ENCODE measurements at regions not wholly inside any gene's neighbourhood (a gene's known extent, or its start where the extent isn't known, plus 50 kb on each side); places are given as distances from the start of the nearest gene placed in this dataset.

- 77 to 78% methylated on average over 5 of the region's 5 CpGs for WGBS, 2 donors
- no peaks in the 10 kb centered on the region for H3K36me3 ChIP-seq (ENCODE audit: control insufficient read depth in 2 of 2, insufficient read depth in 2 of 2, low read length in 1 of 2)
- H3K4me3 ChIP-seq (ENCODE audit: low read depth in 1 of 2, low read length in 2 of 2): no peak overlapping the region
- H3K4me1 ChIP-seq (ENCODE audit: control insufficient read depth in 2 of 2, insufficient read depth in 2 of 2, low read length in 1 of 2): no peaks in the 10 kb centered on the region
- no peak overlapping the region for H3K27ac ChIP-seq (ENCODE audit: low read depth in 2 of 2, low read length in 1 of 2)
- no peaks in the 10 kb centered on the region for H3K9me3 ChIP-seq (ENCODE audit: control insufficient read depth in 2 of 2, insufficient read depth in 1 of 2, low read depth in 1 of 2, low read length in 1 of 2)
- no peaks in the 10 kb centered on the region for H3K27me3 ChIP-seq (ENCODE audit: control insufficient read depth in 1 of 2, insufficient read depth in 2 of 2, low read length in 2 of 2)
Observed at GRCh38 chr5:175803254-175803653, 68.1 kb upstream of the CPLX2 start.

- whole genome bisulfite sequencing, 2 donors: 48 to 67% methylated on average over 8 of the region's 8 CpGs
- Histone ChIP-seq H3K27me3 (ENCODE audit: control insufficient read depth in 1 of 2, insufficient read depth in 2 of 2, low read length in 2 of 2) (no peaks in the 10 kb centered on the region), H3K9me3 (ENCODE audit: control insufficient read depth in 2 of 2, insufficient read depth in 1 of 2, low read depth in 1 of 2, low read length in 1 of 2) (no peaks in the 10 kb centered on the region), H3K4me1 (ENCODE audit: control insufficient read depth in 2 of 2, insufficient read depth in 2 of 2, low read length in 1 of 2) (no peaks in the 10 kb centered on the region), H3K4me3 (ENCODE audit: low read depth in 1 of 2, low read length in 2 of 2) (no peak overlapping the region), H3K27ac (ENCODE audit: low read depth in 2 of 2, low read length in 1 of 2) (no peak overlapping the region), H3K36me3 (ENCODE audit: control insufficient read depth in 2 of 2, insufficient read depth in 2 of 2, low read length in 1 of 2) (no peaks in the 10 kb centered on the region)
Observed at GRCh38 chr5:175803736-175804454, 67.5 kb upstream of the CPLX2 start.

- WGBS, 2 donors: 65 to 70% methylated on average over 12 of the region's 12 CpGs
- no peaks in the 10 kb centered on the region for H3K4me1 ChIP-seq (ENCODE audit: control insufficient read depth in 2 of 2, insufficient read depth in 2 of 2, low read length in 1 of 2)
- H3K27ac ChIP-seq (ENCODE audit: low read depth in 2 of 2, low read length in 1 of 2): no peak overlapping the region
- no peaks in the 10 kb centered on the region for H3K36me3 ChIP-seq (ENCODE audit: control insufficient read depth in 2 of 2, insufficient read depth in 2 of 2, low read length in 1 of 2)
- no peaks in the 10 kb centered on the region for H3K9me3 ChIP-seq (ENCODE audit: control insufficient read depth in 2 of 2, insufficient read depth in 1 of 2, low read depth in 1 of 2, low read length in 1 of 2)
- no peaks in the 10 kb centered on the region for H3K27me3 ChIP-seq (ENCODE audit: control insufficient read depth in 1 of 2, insufficient read depth in 2 of 2, low read length in 2 of 2)
- H3K4me3 ChIP-seq (ENCODE audit: low read depth in 1 of 2, low read length in 2 of 2): no peak overlapping the region
Observed at GRCh38 chr5:175805256-175806011, 65.9 kb upstream of the CPLX2 start.

GRCh38 chr5:175808711-175809110 is 62.7 kb upstream of the CPLX2 start:
- no peaks in the 10 kb centered on the region for H3K27me3 ChIP-seq (ENCODE audit: control insufficient read depth in 1 of 2, insufficient read depth in 2 of 2, low read length in 2 of 2)
- no peaks in the 10 kb centered on the region for H3K4me1 ChIP-seq (ENCODE audit: control insufficient read depth in 2 of 2, insufficient read depth in 2 of 2, low read length in 1 of 2)
- no peak overlapping the region for H3K27ac ChIP-seq (ENCODE audit: low read depth in 2 of 2, low read length in 1 of 2)
- H3K36me3 ChIP-seq (ENCODE audit: control insufficient read depth in 2 of 2, insufficient read depth in 2 of 2, low read length in 1 of 2): no peaks in the 10 kb centered on the region
- no peaks in the 10 kb centered on the region for H3K9me3 ChIP-seq (ENCODE audit: control insufficient read depth in 2 of 2, insufficient read depth in 1 of 2, low read depth in 1 of 2, low read length in 1 of 2)
- 92 to 94% methylated on average over 6 of the region's 6 CpGs for WGBS, 2 donors
- no peak overlapping the region for H3K4me3 ChIP-seq (ENCODE audit: low read depth in 1 of 2, low read length in 2 of 2)

GRCh38 chr5:175809531-175810121 is 61.8 kb upstream of the CPLX2 start:
- H3K9me3 ChIP-seq (ENCODE audit: control insufficient read depth in 2 of 2, insufficient read depth in 1 of 2, low read depth in 1 of 2, low read length in 1 of 2): no peaks in the 10 kb centered on the region
- no peaks in the 10 kb centered on the region for H3K27me3 ChIP-seq (ENCODE audit: control insufficient read depth in 1 of 2, insufficient read depth in 2 of 2, low read length in 2 of 2)
- no peaks in the 10 kb centered on the region for H3K4me1 ChIP-seq (ENCODE audit: control insufficient read depth in 2 of 2, insufficient read depth in 2 of 2, low read length in 1 of 2)
- WGBS, 2 donors: 38 to 41% methylated on average over 14 of the region's 14 CpGs
- H3K27ac ChIP-seq (ENCODE audit: low read depth in 2 of 2, low read length in 1 of 2): no peak overlapping the region
- H3K4me3 ChIP-seq (ENCODE audit: low read depth in 1 of 2, low read length in 2 of 2): no peak overlapping the region
- no peaks in the 10 kb centered on the region for H3K36me3 ChIP-seq (ENCODE audit: control insufficient read depth in 2 of 2, insufficient read depth in 2 of 2, low read length in 1 of 2)

GRCh38 chr5:175810457-175810856 is 60.9 kb upstream of the CPLX2 start:
- Histone ChIP-seq H3K27ac (ENCODE audit: low read depth in 2 of 2, low read length in 1 of 2) (no peak overlapping the region), H3K4me3 (ENCODE audit: low read depth in 1 of 2, low read length in 2 of 2) (no peak overlapping the region), H3K4me1 (ENCODE audit: control insufficient read depth in 2 of 2, insufficient read depth in 2 of 2, low read length in 1 of 2) (peaks cover 0 to 4% of the 10 kb centered on the region in 2 donors), H3K27me3 (ENCODE audit: control insufficient read depth in 1 of 2, insufficient read depth in 2 of 2, low read length in 2 of 2) (no peaks in the 10 kb centered on the region), H3K9me3 (ENCODE audit: control insufficient read depth in 2 of 2, insufficient read depth in 1 of 2, low read depth in 1 of 2, low read length in 1 of 2) (no peaks in the 10 kb centered on the region), H3K36me3 (ENCODE audit: control insufficient read depth in 2 of 2, insufficient read depth in 2 of 2, low read length in 1 of 2) (no peaks in the 10 kb centered on the region)
- WGBS, 2 donors: 72 to 83% methylated on average over 2 of the region's 2 CpGs

GRCh38 chr5:175811589-175811988 is 59.8 kb upstream of the CPLX2 start:
- Histone ChIP-seq H3K36me3 (ENCODE audit: control insufficient read depth in 2 of 2, insufficient read depth in 2 of 2, low read length in 1 of 2) (no peaks in the 10 kb centered on the region), H3K9me3 (ENCODE audit: control insufficient read depth in 2 of 2, insufficient read depth in 1 of 2, low read depth in 1 of 2, low read length in 1 of 2) (no peaks in the 10 kb centered on the region), H3K27me3 (ENCODE audit: control insufficient read depth in 1 of 2, insufficient read depth in 2 of 2, low read length in 2 of 2) (no peaks in the 10 kb centered on the region), H3K27ac (ENCODE audit: low read depth in 2 of 2, low read length in 1 of 2) (no peak overlapping the region), H3K4me1 (ENCODE audit: control insufficient read depth in 2 of 2, insufficient read depth in 2 of 2, low read length in 1 of 2) (peaks cover 0 to 4% of the 10 kb centered on the region in 2 donors), H3K4me3 (ENCODE audit: low read depth in 1 of 2, low read length in 2 of 2) (no peak overlapping the region)
- WGBS, 2 donors: 79 to 89% methylated on average over 2 of the region's 2 CpGs

GRCh38 chr5:175813943-175814630 is 57.3 kb upstream of the CPLX2 start:
- H3K27me3 ChIP-seq (ENCODE audit: control insufficient read depth in 1 of 2, insufficient read depth in 2 of 2, low read length in 2 of 2): no peaks in the 10 kb centered on the region
- H3K4me3 ChIP-seq (ENCODE audit: low read depth in 1 of 2, low read length in 2 of 2): no peak overlapping the region
- no peaks in the 10 kb centered on the region for H3K9me3 ChIP-seq (ENCODE audit: control insufficient read depth in 2 of 2, insufficient read depth in 1 of 2, low read depth in 1 of 2, low read length in 1 of 2)
- WGBS, 2 donors: 67 to 76% methylated on average over 4 of the region's 4 CpGs
- peaks cover 0 to 4% of the 10 kb centered on the region in 2 donors for H3K4me1 ChIP-seq (ENCODE audit: control insufficient read depth in 2 of 2, insufficient read depth in 2 of 2, low read length in 1 of 2)
- no peaks in the 10 kb centered on the region for H3K36me3 ChIP-seq (ENCODE audit: control insufficient read depth in 2 of 2, insufficient read depth in 2 of 2, low read length in 1 of 2)
- H3K27ac ChIP-seq (ENCODE audit: low read depth in 2 of 2, low read length in 1 of 2): no peak overlapping the region

- Histone ChIP-seq H3K27me3 (ENCODE audit: control insufficient read depth in 1 of 2, insufficient read depth in 2 of 2, low read length in 2 of 2) (no peaks in the 10 kb centered on the region), H3K4me3 (ENCODE audit: low read depth in 1 of 2, low read length in 2 of 2) (no peak overlapping the region), H3K36me3 (ENCODE audit: control insufficient read depth in 2 of 2, insufficient read depth in 2 of 2, low read length in 1 of 2) (no peaks in the 10 kb centered on the region), H3K9me3 (ENCODE audit: control insufficient read depth in 2 of 2, insufficient read depth in 1 of 2, low read depth in 1 of 2, low read length in 1 of 2) (no peaks in the 10 kb centered on the region), H3K27ac (ENCODE audit: low read depth in 2 of 2, low read length in 1 of 2) (no peak overlapping the region), H3K4me1 (ENCODE audit: control insufficient read depth in 2 of 2, insufficient read depth in 2 of 2, low read length in 1 of 2) (peaks cover 0 to 4% of the 10 kb centered on the region in 2 donors)
- WGBS, 2 donors: 33 to 54% methylated on average over 10 of the region's 10 CpGs
Observed at GRCh38 chr5:175814691-175815090, 56.7 kb upstream of the CPLX2 start.
